NCI-H1092 treated with DMSO at 0.1 percent for 48 hours (cell line): ENCODE measurements at regions not wholly inside any gene's neighbourhood (a gene's known extent, or its start where the extent isn't known, plus 50 kb on each side); places are given as distances from the start of the nearest gene placed in this dataset.
"Not testable (repeated sequence)": the region's sequence is repeated elsewhere in the genome, so short reads cannot be mapped to it uniquely, and the experiment has no call there.

ENCODE experiments used
- DNase-seq: peaks from one replicate; lab custom pipeline; 2025; lab: John Stamatoyannopoulos, UW

DNA sequence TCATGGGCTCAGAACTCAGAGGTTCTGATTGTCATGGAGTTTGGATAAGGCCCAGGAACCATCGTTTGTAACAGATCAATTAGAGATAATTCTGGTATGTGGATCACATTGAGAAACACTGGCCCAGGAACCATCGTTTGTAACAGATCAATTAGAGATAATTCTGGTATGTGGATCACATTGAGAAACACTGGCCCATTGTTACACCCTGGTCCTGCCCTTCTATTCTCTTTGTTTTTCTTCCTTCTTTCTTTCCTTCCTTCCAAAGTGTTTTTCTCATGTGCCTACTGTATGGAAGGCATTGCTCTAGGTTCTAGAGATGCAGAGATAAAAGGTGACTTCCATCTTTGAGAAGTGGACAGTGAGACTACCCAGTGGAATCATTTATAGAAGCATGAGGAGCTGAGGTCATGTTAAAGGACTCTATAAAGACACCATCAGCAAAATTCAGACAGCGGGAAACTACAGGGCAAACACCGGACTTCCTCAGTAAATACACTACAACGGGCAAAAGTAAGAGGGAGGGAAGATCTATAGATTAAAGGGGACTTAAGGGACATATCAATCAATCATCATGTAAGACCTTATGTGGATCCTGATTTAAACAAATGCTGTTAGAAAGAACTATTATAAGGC, 153.8 kb downstream of the UNC5CL start:
- no peak for DNase-seq

GRCh38 chr6:40882323-40882997, 156.6 kb downstream of the UNC5CL start:
- DNase-seq: peak; percentile 57

DNA sequence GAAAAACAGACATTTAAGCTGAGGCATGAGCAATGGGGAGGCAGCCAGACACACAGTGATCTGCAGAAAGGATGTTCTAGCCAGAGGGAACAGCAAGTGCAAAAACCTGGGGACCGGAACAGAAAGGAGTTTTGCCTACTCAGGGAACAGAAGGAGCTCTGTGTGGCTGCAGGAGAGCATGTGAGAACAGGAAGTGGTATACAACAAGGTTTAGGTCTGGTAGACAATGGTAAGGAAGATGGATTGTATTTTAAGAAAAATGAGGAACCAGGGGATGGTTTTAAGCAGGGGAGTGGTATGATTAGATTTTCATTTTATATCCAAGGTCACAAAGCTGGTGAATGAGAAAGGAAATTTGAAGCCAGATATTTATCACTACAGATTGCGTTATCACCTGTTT, 157.5 kb downstream of the UNC5CL start:
- DNase-seq: no peak

GRCh38 chr6:40880906-40881305, 158.1 kb downstream of the UNC5CL start:
- DNase-seq: no peak

- DNase-seq: no peak
Measured at GRCh38 chr6:40879169-40879568, 159.9 kb downstream of the UNC5CL start.

DNA sequence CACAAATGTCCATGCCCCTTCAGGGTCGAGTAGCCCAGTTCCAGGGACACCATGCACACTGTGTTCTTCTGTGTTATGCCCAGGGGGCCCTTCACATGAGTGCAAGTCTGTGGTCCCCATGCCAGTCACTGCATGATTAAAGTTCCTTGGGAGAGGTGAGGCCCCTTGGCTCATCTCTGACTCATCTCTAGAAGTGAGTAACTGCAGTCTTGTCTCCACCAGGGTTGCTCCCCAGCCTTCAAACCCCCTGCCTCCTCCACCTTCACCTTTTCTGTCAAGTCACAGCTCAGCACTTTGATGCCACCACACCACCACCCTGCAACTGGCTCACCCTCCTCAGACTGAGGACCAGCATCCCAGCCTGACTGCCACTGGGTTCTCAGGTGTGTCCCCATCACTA, 161.7 kb downstream of the UNC5CL start:
- DNase-seq: no peak

DNA sequence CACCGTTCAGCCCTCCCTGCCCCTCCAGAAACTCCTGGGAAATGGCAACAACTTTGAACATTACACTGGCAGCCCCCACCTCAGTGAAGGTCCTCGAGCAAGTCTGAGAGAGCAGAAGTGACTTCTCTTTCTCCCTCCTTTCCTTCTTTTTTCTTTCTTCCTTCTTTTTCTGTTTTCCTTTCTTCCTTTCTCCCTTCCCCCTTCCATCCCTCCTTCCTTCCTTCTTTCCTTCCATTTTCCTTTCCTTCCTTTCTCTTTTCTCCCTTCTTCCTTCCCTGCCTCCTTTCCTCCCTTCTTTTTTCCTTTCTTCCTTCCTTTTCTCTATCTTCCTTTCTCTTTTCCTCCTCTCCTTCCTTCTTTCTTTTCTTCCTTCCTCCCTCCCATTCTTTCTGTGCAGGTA, 162.7 kb downstream of the UNC5CL start:
- DNase-seq: no peak

DNA sequence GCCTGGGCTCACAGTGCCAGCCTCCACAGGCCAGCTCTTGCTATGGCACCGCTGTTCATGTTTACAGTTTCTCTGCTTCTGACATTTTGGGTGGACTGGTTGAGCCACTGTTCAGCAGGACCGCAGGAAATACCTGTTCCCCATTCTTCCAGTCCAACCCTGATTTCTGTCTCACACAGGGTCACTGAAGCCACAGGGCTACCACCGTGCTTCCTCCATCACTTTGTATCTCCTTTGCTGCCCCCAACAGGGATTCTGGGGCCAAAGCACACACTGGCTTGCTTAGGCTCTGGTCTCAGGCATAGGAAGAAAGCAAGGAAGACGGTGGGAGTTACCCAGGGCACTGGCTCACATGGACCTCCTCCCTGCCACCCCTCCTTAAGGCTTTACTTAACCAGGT, 164.5 kb downstream of the UNC5CL start:
- peak; percentile 13 for DNase-seq

DNA sequence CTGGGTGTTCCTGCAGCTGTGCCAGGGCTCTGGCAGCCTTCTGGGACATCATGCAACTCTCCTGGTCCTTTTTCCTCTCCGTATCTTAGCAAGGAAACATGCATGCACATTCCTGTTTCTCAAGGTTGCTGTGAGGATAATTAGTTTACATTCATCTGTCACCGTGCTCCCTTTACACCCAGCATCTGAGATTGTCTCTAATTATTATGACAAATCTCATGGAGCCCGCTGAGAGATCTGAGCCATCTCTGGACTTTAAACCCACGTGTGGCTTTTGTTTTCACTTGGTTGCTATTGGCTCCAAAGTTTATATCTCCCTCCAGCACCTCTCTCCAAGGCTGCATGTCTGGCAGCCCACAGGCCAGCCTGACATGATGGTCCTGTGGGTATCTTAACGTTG, 167.6 kb downstream of the UNC5CL start:
- DNase-seq: no peak

- DNase-seq: not testable (repeated sequence)
Measured at GRCh38 chr6:40868089-40868865, 170.7 kb downstream of the UNC5CL start.

GRCh38 chr6:40867527-40867926, 171.5 kb downstream of the UNC5CL start:
- not testable (repeated sequence) for DNase-seq

- not testable (repeated sequence) for DNase-seq
Measured at GRCh38 chr6:40865259-40865658, 173.8 kb downstream of the UNC5CL start.

DNA sequence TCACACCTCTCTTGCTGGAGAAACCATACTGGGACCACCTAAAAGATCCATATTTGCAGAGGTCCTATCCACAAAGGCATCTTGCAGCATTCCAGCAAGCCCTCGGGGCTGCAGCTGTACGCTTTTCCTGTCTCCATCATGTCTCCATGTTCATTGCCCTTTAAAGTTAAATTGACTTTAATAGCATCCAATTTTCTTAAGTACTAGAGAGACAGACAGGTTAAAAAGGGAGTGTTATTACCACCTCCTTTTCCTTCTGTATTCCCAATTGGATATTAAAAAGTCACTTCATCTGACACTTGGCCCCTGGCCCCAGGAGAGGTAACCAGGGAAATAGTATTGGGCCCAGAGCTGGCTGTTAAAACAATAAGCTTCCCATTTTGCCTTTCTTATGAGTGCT, 178.6 kb downstream of the UNC5CL start:
- DNase-seq: no peak

DNA sequence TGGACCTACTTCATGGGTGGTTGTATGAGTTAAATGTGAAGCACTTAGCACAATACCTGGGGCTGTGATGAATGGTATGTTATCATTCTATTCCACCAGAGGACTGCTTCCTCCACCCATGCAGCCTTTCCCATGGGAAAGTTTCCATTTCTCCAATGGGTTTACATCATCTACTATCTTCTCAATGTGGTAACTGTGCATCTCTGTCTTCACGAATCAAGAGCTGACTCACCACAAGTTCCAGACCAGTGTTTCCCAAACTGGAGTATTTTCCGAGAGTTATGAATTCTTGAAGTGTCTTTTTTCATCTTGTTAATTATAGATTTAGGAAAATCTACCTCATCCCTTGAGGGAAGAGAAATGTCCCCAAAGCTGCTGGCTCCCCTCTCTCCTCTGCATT, 182.8 kb downstream of the UNC5CL start:
- no peak for DNase-seq

DNA sequence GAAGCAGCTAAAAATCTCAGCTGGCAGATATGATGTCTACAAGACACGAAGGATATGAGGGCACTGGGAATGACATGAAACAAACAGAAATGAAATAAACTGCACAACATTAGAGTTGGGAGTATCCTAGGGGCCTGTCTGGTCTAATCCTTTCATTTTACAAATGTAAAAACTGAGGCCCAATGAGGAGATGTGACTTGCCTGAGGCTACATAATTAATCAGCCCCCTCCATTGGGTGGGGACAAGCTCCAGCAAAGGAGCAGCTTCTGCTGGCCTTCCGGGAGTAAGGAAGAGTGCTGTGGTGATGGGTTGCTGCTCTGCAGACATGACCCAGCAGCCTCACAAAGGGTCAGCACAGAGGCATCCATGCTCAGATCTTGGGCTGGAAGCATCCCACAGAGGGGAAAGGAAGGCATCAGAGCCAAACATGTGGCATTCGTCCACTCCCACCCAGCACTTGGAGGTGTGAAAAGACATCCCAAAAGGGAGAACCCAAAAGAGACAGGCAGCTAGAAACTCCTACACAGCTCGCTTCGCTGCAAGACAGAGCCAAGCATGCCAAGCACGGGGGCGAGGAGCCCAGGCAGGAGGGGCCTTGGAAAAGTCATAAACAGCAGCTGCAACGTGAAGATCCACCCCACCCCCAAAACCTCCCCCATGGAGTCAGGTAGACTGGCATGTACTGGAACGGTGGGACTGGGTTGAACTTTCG, 183.7 kb downstream of the UNC5CL start:
- no peak for DNase-seq

GRCh38 chr6:40854592-40854991, 184.4 kb downstream of the UNC5CL start:
- no peak for DNase-seq

- DNase-seq: no peak
Measured at GRCh38 chr6:40852779-40853373, 186.1 kb downstream of the UNC5CL start.

- no peak for DNase-seq
Measured at GRCh38 chr6:40849546-40849945, 189.5 kb downstream of the UNC5CL start.

- no peak for DNase-seq
Measured at GRCh38 chr6:40848868-40849514, 190.0 kb downstream of the UNC5CL start.

DNA sequence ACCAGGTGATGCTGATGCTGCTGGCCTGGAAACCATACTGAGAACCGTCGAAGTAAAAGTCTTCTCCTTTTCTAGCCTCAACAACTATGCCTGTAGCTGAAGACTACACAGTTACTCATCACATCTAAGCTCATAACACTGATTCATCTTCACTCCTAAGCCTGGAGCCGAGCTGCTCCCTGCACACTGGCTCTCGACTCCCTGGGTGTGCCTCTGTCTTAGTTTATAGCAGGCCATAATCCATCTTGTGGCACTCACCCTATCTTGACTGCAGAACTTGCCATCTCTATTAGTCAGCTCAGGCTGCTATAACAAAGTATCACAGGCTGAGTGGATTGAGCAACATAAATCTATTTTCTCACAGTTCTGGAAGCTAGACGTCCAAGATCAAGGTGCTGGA, 191.0 kb downstream of the UNC5CL start:
- DNase-seq: no peak

DNA sequence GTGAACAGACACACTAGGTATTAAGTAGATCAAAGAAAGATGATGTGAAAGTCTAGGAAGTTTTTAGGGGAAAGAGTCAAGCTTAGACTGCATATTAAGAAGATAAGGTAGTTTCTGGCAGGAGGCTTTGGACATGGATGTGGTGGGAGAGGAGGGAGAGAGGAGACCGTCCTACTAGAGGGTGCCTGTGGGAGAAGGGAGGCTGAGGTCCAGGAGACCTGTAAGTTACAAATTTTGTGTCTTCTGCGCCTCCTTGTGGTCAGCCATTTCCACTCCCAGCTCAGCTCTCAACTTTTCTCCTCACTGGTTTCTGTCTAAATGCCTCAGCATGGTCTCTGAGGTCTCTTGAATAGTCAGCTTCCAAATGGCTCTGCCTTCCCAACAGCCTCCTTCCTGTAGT, 193.5 kb downstream of the UNC5CL start:
- peak; percentile 21 for DNase-seq

DNA sequence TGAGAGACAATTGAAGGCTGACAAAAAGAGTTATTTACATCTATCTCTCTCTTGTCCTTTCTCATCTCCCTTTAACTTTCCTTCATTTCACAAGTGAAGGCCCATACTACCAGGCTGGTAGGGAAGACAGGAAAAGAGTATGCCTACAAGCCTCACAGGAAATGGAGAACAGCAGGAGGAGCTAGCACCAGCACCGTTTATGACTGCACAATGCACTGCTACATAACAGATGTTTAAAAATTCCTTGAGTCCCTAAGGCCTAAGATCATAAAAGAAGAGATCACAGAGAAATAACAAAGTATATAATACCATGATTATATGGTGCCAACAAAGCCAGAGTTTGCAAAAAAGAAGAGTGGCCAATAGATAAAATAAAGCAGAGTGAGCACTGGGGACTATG, 194.8 kb downstream of the UNC5CL start:
- no peak for DNase-seq
